B cell (primary cell): ENCODE measurements at regions not wholly inside any gene's neighbourhood (a gene's known extent, or its start where the extent isn't known, plus 50 kb on each side); places are given as distances from the start of the nearest gene placed in this dataset.

Source experiments
- ATAC-seq: fragments of 200-7000 bp; cut with Tn5 transposase; one replicate; pipeline ENCODE4 v1.10.0; 2021; ENCODE audit warnings: low read depth, mild to moderate bottlenecking, moderate number of reproducible peaks, moderate library complexity
- CTCF ChIA-PET: fragments of 350-600 bp; sonication (Branson Sonifier 250); formaldehyde crosslinking; loops from one replicate; lab custom pipeline; 2021; ENCODE audit warnings: antibody characterized with exemption, inconsistent platforms; lab: Charles Lee
- POLR2A ChIA-PET: fragments of 350-600 bp; sonication (Branson Sonifier 250); formaldehyde crosslinking; loops from one replicate; lab custom pipeline; 2021; ENCODE audit warnings: antibody characterized with exemption; lab: Charles Lee
- DNase-seq: peaks from one replicate; pipeline ENCODE4 v3.0.0; 2013
- H2AFZ ChIP-seq: 2 replicates; pipeline ENCODE4 v1.6.1; 2012; ENCODE audit warnings: mild to moderate bottlenecking, low read depth, low read length; ENCODE audit not compliant: insufficient read depth, poor library complexity, severe bottlenecking
- H3K27ac ChIP-seq, 2 donors: 1 replicate in 1 of 2; 2 replicates in 1 of 2; pipeline ENCODE4 v1.5.1; 2012 to 2013; ENCODE audit warnings: low read length in 2 of 2, mild to moderate bottlenecking in 2 of 2, moderate library complexity in 1 of 2
- H3K27me3 ChIP-seq, 4 experiments: fragments of 200-600 bp in 1 of 4; sonication (generic) in 1 of 4; replicated peaks in 1 of 4; 1 replicate in 2 of 4; 2 replicates in 2 of 4; pipeline versions ENCODE4 v1.6.1 to v1.7.0; 2013 to 2016; ENCODE audit warnings: low read length in 3 of 4, mild to moderate bottlenecking in 2 of 4, mixed read lengths in 1 of 4, moderate library complexity in 1 of 4; ENCODE audit not compliant: insufficient read depth in 4 of 4, control insufficient read depth in 3 of 4; ENCODE audit errors: control extremely low read depth in 1 of 4
- H3K36me3 ChIP-seq, 2 experiments: replicated peaks in 1 of 2; 1 replicate in 1 of 2; 2 replicates in 1 of 2; pipeline versions ENCODE4 v1.6.1 to v1.7.1; 2013; ENCODE audit warnings: low read length in 1 of 2; ENCODE audit not compliant: insufficient read depth in 2 of 2, control insufficient read depth in 1 of 2; ENCODE audit errors: control extremely low read depth in 1 of 2, extremely low read depth in 1 of 2
- H3K4me1 ChIP-seq, 2 donors: fragments of 200-600 bp in 1 of 2; sonication (generic) in 1 of 2; 1 replicate in 1 of 2; 2 replicates in 1 of 2; pipeline versions ENCODE4 v1.5.1 to v1.6.1; 2013 to 2017; ENCODE audit warnings: low read length in 2 of 2; ENCODE audit not compliant: control insufficient read depth in 2 of 2, insufficient read depth in 2 of 2
- H3K4me2 ChIP-seq: replicated peaks from 2 replicates; pipeline ENCODE3; 2012; ENCODE audit warnings: mild to moderate bottlenecking, low read depth, low read length; ENCODE audit not compliant: poor library complexity, severe bottlenecking
- H3K4me3 ChIP-seq, 5 experiments: fragments of 200-600 bp in 1 of 5; sonication (generic) in 1 of 5; 1 replicate in 3 of 5; 2 replicates in 2 of 5; pipeline versions ENCODE4 v1.5.1 to v1.7.0; 2011 to 2016; ENCODE audit warnings: low read length in 4 of 5, mild to moderate bottlenecking in 4 of 5, low read depth in 2 of 5, control low read depth in 1 of 5, moderate library complexity in 1 of 5; ENCODE audit not compliant: insufficient read depth in 1 of 5; ENCODE audit errors: control extremely low read depth in 1 of 5, extremely low read depth in 1 of 5
- H3K79me2 ChIP-seq: fragments of 200-600 bp; sonication (generic); one replicate; pipeline ENCODE4 v1.6.0; 2016; ENCODE audit warnings: low read length; ENCODE audit not compliant: control insufficient read depth, insufficient read depth
- H3K9ac ChIP-seq: fragments of 200-600 bp; sonication (generic); 2 replicates; pipeline ENCODE4 v1.6.1; 2017; ENCODE audit warnings: mild to moderate bottlenecking, low read length, moderate library complexity
- H3K9me3 ChIP-seq, 3 donors: one replicate each; pipeline versions ENCODE4 v1.6.1 to v1.7.1; 2013; ENCODE audit warnings: low read length in 2 of 3; ENCODE audit not compliant: control insufficient read depth in 2 of 3, insufficient read depth in 1 of 3; ENCODE audit errors: control extremely low read depth in 1 of 3
- H4K20me1 ChIP-seq: 2 replicates; pipeline ENCODE4 v1.6.0; 2012; ENCODE audit warnings: mild to moderate bottlenecking, low read length; ENCODE audit not compliant: insufficient read depth, control insufficient read depth, poor library complexity, severe bottlenecking
- H3K27ac Mint-ChIP-seq: one replicate; pipeline ENCODE4 v1.8.0; 2021; ENCODE audit warnings: mixed read lengths
- H3K27me3 Mint-ChIP-seq: one replicate; pipeline ENCODE4 v1.8.0; 2021; ENCODE audit warnings: mixed read lengths
- H3K4me1 Mint-ChIP-seq: one replicate; pipeline ENCODE4 v1.8.0; 2021; ENCODE audit warnings: mixed read lengths
- H3K4me3 Mint-ChIP-seq: one replicate; pipeline ENCODE4 v1.8.0; 2021; ENCODE audit warnings: mixed read lengths
- H3K9me3 Mint-ChIP-seq: one replicate; pipeline ENCODE4 v1.8.0; 2022; ENCODE audit warnings: mixed read lengths; ENCODE audit not compliant: insufficient read depth
- EZH2 ChIP-seq: IDR thresholded peaks from 2 replicates; pipeline ENCODE4 v1.6.1; 2012; ENCODE audit warnings: borderline replicate concordance, low read depth, mild to moderate bottlenecking, moderate library complexity, low read length; ENCODE audit not compliant: insufficient read depth, poor library complexity, severe bottlenecking
- WGBS: methylation state at CpG from one replicate; pipeline ENCODE4 v1.1.5; 2013; ENCODE audit warnings: missing lambda C conversion rate; ENCODE audit not compliant: insufficient coverage; 5-methylcytosine and 5-hydroxymethylcytosine counted together
- intact Hi-C: fragments of 100-400 bp; cut with micrococcal nuclease; formaldehyde crosslinking; loops from one replicate; pipeline ENCODE4 v1.10.0; 2022
- TF ChIP-seq, protein P1 (sequence below): fragments of 200-600 bp; IDR thresholded peaks from one replicate; pipeline ENCODE4 v1.8.0; 2022; ENCODE audit warnings: antibody characterized with exemption, mild to moderate bottlenecking

DNA sequence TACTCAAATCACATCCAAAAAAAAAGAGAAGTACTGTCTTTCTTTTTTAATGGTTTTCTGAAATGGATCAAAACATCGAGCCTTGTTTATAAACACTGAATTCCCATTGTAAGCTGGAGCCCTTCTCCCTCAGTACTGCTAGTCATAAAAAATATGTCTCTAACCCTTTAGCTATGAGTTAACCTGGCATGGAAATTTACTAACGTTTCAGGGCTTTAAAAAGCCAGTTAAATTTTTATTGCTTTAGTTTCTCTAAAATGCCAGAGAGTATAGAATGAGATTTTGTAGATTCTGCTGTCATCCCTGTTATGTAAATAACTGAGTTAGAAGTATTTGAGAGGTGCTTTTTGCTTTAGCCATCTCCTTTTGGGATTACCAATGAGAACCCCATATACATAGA, 528.3 kb downstream of the EFNB2 start:
- Histone ChIP-seq H3K4me3 (no peak overlapping the region), H3K79me2 (no peaks in the 10 kb centered on the region), H3K4me1 (no peaks in the 10 kb centered on the region), H3K27me3 (no peaks in the 10 kb centered on the region), H3K36me3 (no peaks in the 10 kb centered on the region), H3K27ac (no peak overlapping the region), H3K4me2 (no peak overlapping the region), H4K20me1 (no peaks in the 10 kb centered on the region), H3K9ac (no peak overlapping the region), H3K9me3 (no peaks in the 10 kb centered on the region), H2AFZ (no peak overlapping the region)
- H3K27me3 Mint-ChIP-seq, result no peaks in the 10 kb centered on the region
- H3K4me1 Mint-ChIP-seq, result no peaks in the 10 kb centered on the region
- H3K4me3 Mint-ChIP-seq, result no peak overlapping the region
- H3K9me3 Mint-ChIP-seq, result peaks cover 2% of the 10 kb centered on the region
- no peak overlapping the region for H3K27ac Mint-ChIP-seq
- CTCF ChIA-PET, result no interaction called here
- TF ChIP-seq, protein P1, sequence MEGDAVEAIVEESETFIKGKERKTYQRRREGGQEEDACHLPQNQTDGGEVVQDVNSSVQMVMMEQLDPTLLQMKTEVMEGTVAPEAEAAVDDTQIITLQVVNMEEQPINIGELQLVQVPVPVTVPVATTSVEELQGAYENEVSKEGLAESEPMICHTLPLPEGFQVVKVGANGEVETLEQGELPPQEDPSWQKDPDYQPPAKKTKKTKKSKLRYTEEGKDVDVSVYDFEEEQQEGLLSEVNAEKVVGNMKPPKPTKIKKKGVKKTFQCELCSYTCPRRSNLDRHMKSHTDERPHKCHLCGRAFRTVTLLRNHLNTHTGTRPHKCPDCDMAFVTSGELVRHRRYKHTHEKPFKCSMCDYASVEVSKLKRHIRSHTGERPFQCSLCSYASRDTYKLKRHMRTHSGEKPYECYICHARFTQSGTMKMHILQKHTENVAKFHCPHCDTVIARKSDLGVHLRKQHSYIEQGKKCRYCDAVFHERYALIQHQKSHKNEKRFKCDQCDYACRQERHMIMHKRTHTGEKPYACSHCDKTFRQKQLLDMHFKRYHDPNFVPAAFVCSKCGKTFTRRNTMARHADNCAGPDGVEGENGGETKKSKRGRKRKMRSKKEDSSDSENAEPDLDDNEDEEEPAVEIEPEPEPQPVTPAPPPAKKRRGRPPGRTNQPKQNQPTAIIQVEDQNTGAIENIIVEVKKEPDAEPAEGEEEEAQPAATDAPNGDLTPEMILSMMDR, result no peak
- TF ChIP-seq EZH2, result no peak
- POLR2A ChIA-PET, result no interaction called here
- no peak for ATAC-seq
- no peak for DNase-seq
- intact Hi-C loops, result no loop called here
- no CpG with 5 or more reads among the region's 2 CpGs for WGBS

DNA sequence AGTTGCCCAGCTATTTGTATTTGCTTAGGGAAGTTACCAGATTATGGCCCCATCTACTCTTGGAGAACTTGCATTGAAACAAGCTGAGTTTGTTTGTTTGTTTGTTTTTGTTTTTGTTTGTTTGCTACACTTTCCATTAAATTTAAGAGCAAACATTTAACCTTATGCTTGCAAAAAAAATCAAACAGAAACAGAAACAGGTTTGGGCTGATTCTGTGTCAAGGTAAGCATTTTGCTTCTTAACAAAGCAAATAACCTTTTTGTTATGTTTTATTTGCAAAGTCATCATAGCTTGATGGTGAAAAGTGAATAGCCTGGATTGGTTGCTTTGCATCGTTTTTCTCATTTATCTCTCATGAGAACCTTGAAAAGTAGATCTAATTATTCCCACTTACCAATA, 531.8 kb downstream of the EFNB2 start:
- DNase-seq (no peak), ATAC-seq (no peak)
- intact Hi-C loops, result no loop called here
- no peaks in the 10 kb centered on the region for H3K27me3 ChIP-seq
- no peak overlapping the region for H3K4me2 ChIP-seq
- H3K9me3 Mint-ChIP-seq, result peaks cover 8% of the 10 kb centered on the region
- no peak overlapping the region for H2AFZ ChIP-seq
- no peaks in the 10 kb centered on the region for H3K79me2 ChIP-seq
- no peak overlapping the region for H3K27ac ChIP-seq
- H3K4me3 ChIP-seq, result no peak overlapping the region
- peaks cover 0 to 2% (median 0%) of the 10 kb centered on the region in 3 donors for H3K9me3 ChIP-seq
- no peaks in the 10 kb centered on the region for H3K27me3 Mint-ChIP-seq
- TF ChIP-seq, protein P1, result no peak
- no peak for TF ChIP-seq EZH2
- no peaks in the 10 kb centered on the region for H3K4me1 ChIP-seq
- H3K27ac Mint-ChIP-seq, result no peak overlapping the region
- ChIA-PET CTCF (no interaction called here), POLR2A (no interaction called here)
- H4K20me1 ChIP-seq, result no peaks in the 10 kb centered on the region
- no peaks in the 10 kb centered on the region for H3K4me1 Mint-ChIP-seq
- H3K4me3 Mint-ChIP-seq, result no peak overlapping the region
- no peak overlapping the region for H3K9ac ChIP-seq
- H3K36me3 ChIP-seq, result no peaks in the 10 kb centered on the region
- no CpG with 5 or more reads among the region's 1 CpG for WGBS
